OCI-LY7 (cell line): ENCODE measurements at regions not wholly inside any gene's neighbourhood (a gene's known extent, or its start where the extent isn't known, plus 50 kb on each side); places are given as distances from the start of the nearest gene placed in this dataset.

ENCODE experiments used
- BruUV-seq: library from RNA; stranded (reverse); fragments of 400-500 nt; replicated peaks from 2 replicates; lab custom pipeline; 2021; lab: Mats Ljungman, UMichigan
- CTCF ChIA-PET: fragments of 300-600 bp; sonication (Branson Sonifier 250); formaldehyde crosslinking; loops from one replicate; lab custom pipeline; 2022; ENCODE audit warnings: antibody characterized with exemption; ENCODE audit not compliant: unreplicated experiment; lab: Charles Lee
- POLR2A ChIA-PET: fragments of 300-600 bp; sonication (Branson Sonifier 250); formaldehyde crosslinking; loops from one replicate; lab custom pipeline; 2022; ENCODE audit warnings: antibody characterized with exemption; lab: Charles Lee
- DNase-seq: peaks from one replicate; pipeline ENCODE4 v3.0.0-alpha.2; 2015; ENCODE audit warnings: low spot score
- H2AFZ ChIP-seq: fragments of 200-600 bp; sonication (generic), shearing (Covaris generic); 2 replicates; pipeline ENCODE4 v1.6.1; 2014; ENCODE audit warnings: mild to moderate bottlenecking, antibody characterized with exemption, low read length, moderate library complexity
- H3K27ac ChIP-seq: fragments of 200-600 bp; sonication (generic); 2 replicates; pipeline ENCODE4 v1.5.1; 2014; ENCODE audit warnings: mixed run types, low read depth, mild to moderate bottlenecking, moderate library complexity, low read length, inconsistent platforms; ENCODE audit not compliant: poor library complexity, severe bottlenecking
- H3K36me3 ChIP-seq: fragments of 200-600 bp; sonication (generic); 2 replicates; pipeline ENCODE4 v1.6.1; 2014; ENCODE audit warnings: mild to moderate bottlenecking, antibody characterized with exemption, low read length, moderate library complexity, mixed read lengths; ENCODE audit not compliant: insufficient read depth
- H3K4me1 ChIP-seq: fragments of 200-600 bp; sonication (generic); 2 replicates; pipeline ENCODE4 v1.5.1; 2014; ENCODE audit warnings: mild to moderate bottlenecking, low read length; ENCODE audit not compliant: insufficient read depth, poor library complexity, severe bottlenecking
- H3K4me2 ChIP-seq: fragments of 200-600 bp; sonication (generic); 2 replicates; pipeline ENCODE4 v1.6.1; 2014; ENCODE audit warnings: mild to moderate bottlenecking, low read length
- H3K4me3 ChIP-seq: fragments of 200-600 bp; sonication (generic); 2 replicates; pipeline ENCODE4 v1.5.1; 2014; ENCODE audit warnings: mild to moderate bottlenecking, low read depth, low read length; ENCODE audit not compliant: poor library complexity, severe bottlenecking
- H3K79me2 ChIP-seq: fragments of 200-600 bp; sonication (generic); 2 replicates; pipeline ENCODE4 v1.6.1; 2016; ENCODE audit warnings: low read depth, mild to moderate bottlenecking, low read length, moderate library complexity, mixed read lengths; ENCODE audit not compliant: insufficient read depth
- H3K9me2 ChIP-seq: fragments of 200-600 bp; sonication (generic); 2 replicates; pipeline ENCODE4 v1.6.1; 2016; ENCODE audit warnings: mild to moderate bottlenecking, low read length, mixed read lengths; ENCODE audit not compliant: insufficient read depth
- H3K9me3 ChIP-seq: fragments of 200-600 bp; sonication (generic); 2 replicates; pipeline ENCODE4 v1.6.1; 2014; ENCODE audit warnings: mild to moderate bottlenecking, mixed run types, low read length, mixed read lengths
- H4K20me1 ChIP-seq: fragments of 200-600 bp; sonication (generic); 2 replicates; pipeline ENCODE4 v1.6.1; 2014; ENCODE audit warnings: mild to moderate bottlenecking, antibody characterized with exemption, low read length, moderate library complexity, mixed read lengths; ENCODE audit not compliant: insufficient read depth
- EZH2phosphoT487 ChIP-seq: fragments of 200-600 bp; sonication (generic); IDR thresholded peaks from 2 replicates; pipeline ENCODE4 v1.6.1; 2018; ENCODE audit warnings: low read depth, borderline replicate concordance, mild to moderate bottlenecking, mixed run types, antibody characterized with exemption, low read length, moderate library complexity, mixed read lengths
- intact Hi-C: fragments of 100-400 bp; cut with micrococcal nuclease; formaldehyde crosslinking; loops from one replicate; pipeline ENCODE4 v1.10.0; 2022; ENCODE audit not compliant: unreplicated experiment
- TF ChIP-seq, protein P1 (sequence below): fragments of 200-600 bp; sonication (generic); conservative IDR thresholded peaks from 2 replicates; pipeline ENCODE4 v1.5.1; 2014; ENCODE audit warnings: mild to moderate bottlenecking, antibody characterized with exemption, low read length, moderate library complexity, mixed read lengths

GRCh38 chr12:63036216-63036973 is 101.4 kb upstream of the PPM1H start:
- POLR2A ChIA-PET, result no interaction called here

GRCh38 chr12:63034601-63035000 is 99.7 kb upstream of the PPM1H start:
- intact Hi-C loops, result no loop called here
- no peaks in the 10 kb centered on the region for H3K9me3 ChIP-seq
- DNase-seq, result no peak
- ChIA-PET POLR2A (no interaction called here), CTCF (no interaction called here)
- no peak overlapping the region for H3K27ac ChIP-seq
- H4K20me1 ChIP-seq, result no peaks in the 10 kb centered on the region
- H3K36me3 ChIP-seq, result no peaks in the 10 kb centered on the region
- H2AFZ ChIP-seq, result no peak overlapping the region
- no peak overlapping the region for H3K4me2 ChIP-seq
- BruUV-seq, result no TSS peak
- H3K4me3 ChIP-seq, result no peak overlapping the region
- no peaks in the 10 kb centered on the region for H3K79me2 ChIP-seq
- TF ChIP-seq, protein P1, sequence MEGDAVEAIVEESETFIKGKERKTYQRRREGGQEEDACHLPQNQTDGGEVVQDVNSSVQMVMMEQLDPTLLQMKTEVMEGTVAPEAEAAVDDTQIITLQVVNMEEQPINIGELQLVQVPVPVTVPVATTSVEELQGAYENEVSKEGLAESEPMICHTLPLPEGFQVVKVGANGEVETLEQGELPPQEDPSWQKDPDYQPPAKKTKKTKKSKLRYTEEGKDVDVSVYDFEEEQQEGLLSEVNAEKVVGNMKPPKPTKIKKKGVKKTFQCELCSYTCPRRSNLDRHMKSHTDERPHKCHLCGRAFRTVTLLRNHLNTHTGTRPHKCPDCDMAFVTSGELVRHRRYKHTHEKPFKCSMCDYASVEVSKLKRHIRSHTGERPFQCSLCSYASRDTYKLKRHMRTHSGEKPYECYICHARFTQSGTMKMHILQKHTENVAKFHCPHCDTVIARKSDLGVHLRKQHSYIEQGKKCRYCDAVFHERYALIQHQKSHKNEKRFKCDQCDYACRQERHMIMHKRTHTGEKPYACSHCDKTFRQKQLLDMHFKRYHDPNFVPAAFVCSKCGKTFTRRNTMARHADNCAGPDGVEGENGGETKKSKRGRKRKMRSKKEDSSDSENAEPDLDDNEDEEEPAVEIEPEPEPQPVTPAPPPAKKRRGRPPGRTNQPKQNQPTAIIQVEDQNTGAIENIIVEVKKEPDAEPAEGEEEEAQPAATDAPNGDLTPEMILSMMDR, result no peak
- TF ChIP-seq EZH2phosphoT487, result no peak
- no peaks in the 10 kb centered on the region for H3K9me2 ChIP-seq
- H3K4me1 ChIP-seq, result no peaks in the 10 kb centered on the region

More at GRCh38 chr12:63036216-63036973, 101.4 kb upstream of the PPM1H start:
- CTCF ChIA-PET, result no interaction called here
- intact Hi-C loops, result no loop called here
- DNase-seq, result no peak
- H3K79me2 ChIP-seq, result no peaks in the 10 kb centered on the region
- H3K4me2 ChIP-seq, result no peak overlapping the region
- TF ChIP-seq, protein P1, result no peak
- no peak for TF ChIP-seq EZH2phosphoT487
- no peaks in the 10 kb centered on the region for H4K20me1 ChIP-seq
- no peaks in the 10 kb centered on the region for H3K4me1 ChIP-seq
- H3K9me3 ChIP-seq, result no peaks in the 10 kb centered on the region
- H3K9me2 ChIP-seq, result no peaks in the 10 kb centered on the region
- no peak overlapping the region for H2AFZ ChIP-seq
- no peak overlapping the region for H3K4me3 ChIP-seq
- H3K36me3 ChIP-seq, result no peaks in the 10 kb centered on the region
- H3K27ac ChIP-seq, result no peak overlapping the region
- BruUV-seq, result no TSS peak

DNA sequence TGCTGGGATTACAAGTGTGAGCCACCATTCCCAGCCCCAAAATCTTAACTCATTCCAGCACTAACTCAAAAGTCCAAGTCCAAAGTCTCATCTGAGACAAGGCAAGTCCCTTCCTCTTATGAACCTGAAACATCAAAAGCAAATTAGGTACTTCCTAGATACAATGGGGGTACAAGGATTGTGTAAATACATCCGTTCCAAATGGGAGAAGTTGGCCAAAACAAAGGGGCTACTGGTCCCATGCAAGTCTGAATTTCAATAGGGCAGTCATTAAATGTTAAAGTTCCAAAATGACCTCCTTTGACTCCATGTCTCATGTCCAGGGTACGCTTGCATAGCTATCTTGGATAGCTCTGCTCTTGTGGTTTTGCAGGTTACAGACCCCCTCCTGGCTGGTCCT is 94.7 kb upstream of the PPM1H start:
- no peaks in the 10 kb centered on the region for H3K4me1 ChIP-seq
- TF ChIP-seq, protein P1, result no peak
- TF ChIP-seq EZH2phosphoT487, result no peak
- H3K27ac ChIP-seq, result no peak overlapping the region
- no peak for DNase-seq
- H3K9me2 ChIP-seq, result no peaks in the 10 kb centered on the region
- no peak overlapping the region for H3K4me2 ChIP-seq
- no TSS peak for BruUV-seq
- H4K20me1 ChIP-seq, result no peaks in the 10 kb centered on the region
- H2AFZ ChIP-seq, result no peak overlapping the region
- intact Hi-C loops, result no loop called here
- no peak overlapping the region for H3K4me3 ChIP-seq
- no peaks in the 10 kb centered on the region for H3K36me3 ChIP-seq
- POLR2A ChIA-PET, result no interaction called here
- CTCF ChIA-PET, result no interaction called here
- no peaks in the 10 kb centered on the region for H3K79me2 ChIP-seq
- H3K9me3 ChIP-seq, result no peaks in the 10 kb centered on the region
